Cardiac fibroblast (primary cell): ENCODE measurements at regions not wholly inside any gene's neighbourhood (a gene's known extent, or its start where the extent isn't known, plus 50 kb on each side); places are given as distances from the start of the nearest gene placed in this dataset.

Experiments used
- DNase-seq, 2 donors: peaks; one replicate each; pipeline versions ENCODE4 v3.0.0 to v3.0.0-alpha.2; 2010; ENCODE audit warnings: low read depth in 2 of 2
- H3K4me3 ChIP-seq, 2 donors: replicated peaks in 1 of 2; 1 replicate in 1 of 2; 2 replicates in 1 of 2; pipeline ENCODE4 v1.5.1; 2011; ENCODE audit warnings: low read depth in 2 of 2, low read length in 2 of 2, mild to moderate bottlenecking in 2 of 2, moderate library complexity in 1 of 2
- TF ChIP-seq, protein P1 (sequence below): IDR thresholded peaks from one replicate; pipeline ENCODE4 v1.5.1; 2011; ENCODE audit warnings: low read depth, mild to moderate bottlenecking, low read length, inconsistent platforms

DNA sequence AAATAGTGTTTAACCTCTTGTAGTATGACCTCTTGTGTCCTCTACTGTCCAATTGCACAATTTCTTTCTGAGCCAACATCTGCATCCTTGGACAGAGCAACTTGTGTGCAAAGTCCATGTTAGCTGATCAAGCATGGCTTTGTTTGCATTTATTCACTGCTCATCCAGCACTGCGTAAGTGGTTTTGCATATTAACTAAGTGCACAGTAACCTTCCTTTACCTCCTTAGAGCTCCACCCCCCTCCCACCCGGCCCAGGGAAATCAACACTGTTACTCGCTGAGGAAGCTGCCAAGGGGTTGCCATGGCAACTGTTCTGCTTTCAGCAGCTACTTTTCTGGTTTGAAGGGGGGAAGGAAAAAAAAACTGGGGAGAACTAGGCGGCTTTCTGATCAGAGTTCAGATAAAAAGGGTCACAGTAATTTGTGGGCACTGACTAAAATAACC lies 153.5 kb upstream of the KLF12 start:
- TF ChIP-seq, protein P1, sequence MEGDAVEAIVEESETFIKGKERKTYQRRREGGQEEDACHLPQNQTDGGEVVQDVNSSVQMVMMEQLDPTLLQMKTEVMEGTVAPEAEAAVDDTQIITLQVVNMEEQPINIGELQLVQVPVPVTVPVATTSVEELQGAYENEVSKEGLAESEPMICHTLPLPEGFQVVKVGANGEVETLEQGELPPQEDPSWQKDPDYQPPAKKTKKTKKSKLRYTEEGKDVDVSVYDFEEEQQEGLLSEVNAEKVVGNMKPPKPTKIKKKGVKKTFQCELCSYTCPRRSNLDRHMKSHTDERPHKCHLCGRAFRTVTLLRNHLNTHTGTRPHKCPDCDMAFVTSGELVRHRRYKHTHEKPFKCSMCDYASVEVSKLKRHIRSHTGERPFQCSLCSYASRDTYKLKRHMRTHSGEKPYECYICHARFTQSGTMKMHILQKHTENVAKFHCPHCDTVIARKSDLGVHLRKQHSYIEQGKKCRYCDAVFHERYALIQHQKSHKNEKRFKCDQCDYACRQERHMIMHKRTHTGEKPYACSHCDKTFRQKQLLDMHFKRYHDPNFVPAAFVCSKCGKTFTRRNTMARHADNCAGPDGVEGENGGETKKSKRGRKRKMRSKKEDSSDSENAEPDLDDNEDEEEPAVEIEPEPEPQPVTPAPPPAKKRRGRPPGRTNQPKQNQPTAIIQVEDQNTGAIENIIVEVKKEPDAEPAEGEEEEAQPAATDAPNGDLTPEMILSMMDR, result no peak
- no peak overlapping the region for H3K4me3 ChIP-seq
- DNase-seq, result peak; percentile 61 to 78

DNA sequence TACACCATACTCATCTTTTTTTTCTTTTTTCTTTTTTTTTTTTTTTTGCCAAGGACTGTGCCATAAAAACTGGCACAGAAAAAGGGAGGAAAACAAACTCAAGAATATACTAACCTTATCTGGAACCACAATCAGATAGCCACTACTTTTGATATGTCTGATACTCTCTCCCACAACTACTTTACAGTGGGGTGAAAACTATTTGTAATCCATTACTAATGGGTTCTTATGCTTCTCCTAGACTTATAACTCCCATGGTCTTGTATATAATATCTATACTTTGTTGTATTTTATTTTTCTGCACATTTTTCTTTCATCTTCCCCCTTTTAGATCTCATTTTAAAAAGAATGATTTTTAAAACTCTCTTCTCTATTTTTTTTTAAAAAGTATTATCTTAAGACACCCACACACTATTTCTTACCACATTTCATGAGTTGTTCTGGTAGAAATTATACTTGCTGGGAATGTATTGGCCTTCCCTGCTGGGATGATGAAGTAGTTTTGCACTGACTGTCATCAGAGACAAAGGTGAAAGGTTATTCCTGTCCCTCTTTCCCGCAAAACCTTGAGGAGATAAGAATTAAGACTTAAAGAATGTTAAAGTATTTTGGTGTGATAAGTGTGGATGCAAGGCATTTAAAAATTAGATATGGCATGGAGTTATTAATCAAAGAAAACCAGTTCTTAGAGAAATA lies 146.7 kb upstream of the KLF12 start:
- peak in 1 of 2 donors; percentile 23 for DNase-seq
- H3K4me3 ChIP-seq, result no peak overlapping the region
- TF ChIP-seq, protein P1, result no peak

DNA sequence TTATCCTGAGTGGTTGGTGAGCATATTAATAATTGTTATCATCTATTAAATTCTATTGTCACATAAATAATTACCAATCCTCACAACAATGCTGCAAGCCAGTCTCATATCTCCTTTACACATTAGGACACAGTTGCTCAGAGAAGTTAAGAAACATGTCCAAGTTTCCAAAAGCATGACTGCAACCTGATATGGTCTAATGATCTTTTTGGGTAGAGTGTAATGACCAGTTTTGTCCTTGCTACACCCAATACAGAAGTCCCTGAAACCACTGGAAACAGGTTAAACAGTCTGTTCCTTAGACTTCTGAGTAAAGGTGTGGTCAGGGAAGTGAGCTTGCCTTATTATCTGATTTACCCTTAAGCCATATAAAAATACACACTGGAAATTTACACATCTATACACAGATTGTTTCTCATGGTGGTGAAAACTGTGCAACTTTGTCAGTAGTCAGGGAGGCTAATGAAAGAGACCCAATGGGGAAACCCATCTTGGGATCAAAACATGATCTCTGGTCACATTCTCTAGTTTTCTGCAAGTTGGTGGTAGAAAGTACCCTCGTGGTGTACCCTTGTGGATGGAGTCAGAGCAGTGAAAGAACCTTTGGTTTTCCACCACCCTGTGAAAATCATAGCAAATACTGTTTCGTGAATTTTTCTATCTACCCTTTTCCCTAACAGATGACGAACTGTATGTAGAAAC lies 146.0 kb upstream of the KLF12 start:
- no peak overlapping the region for H3K4me3 ChIP-seq
- TF ChIP-seq, protein P1, result no peak
- DNase-seq, result no peak

DNA sequence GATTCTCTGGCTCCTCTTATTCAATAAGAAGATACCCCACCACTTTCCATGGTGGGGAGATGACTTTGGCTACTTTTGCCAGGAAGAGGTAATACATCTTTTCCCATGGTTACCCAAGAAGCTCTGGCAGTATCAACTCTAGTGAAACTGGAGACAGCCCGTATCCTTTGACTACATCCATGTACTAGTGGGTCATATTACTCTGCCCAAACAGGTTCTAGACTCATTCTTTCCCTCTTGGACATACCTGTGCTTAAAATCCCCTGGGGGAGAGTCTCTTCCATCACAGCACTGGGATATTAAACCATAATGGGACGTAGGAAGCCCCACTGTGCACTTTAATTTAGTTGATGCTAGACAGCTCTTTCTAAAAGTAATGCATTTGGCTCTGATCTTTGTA lies 144.7 kb upstream of the KLF12 start:
- DNase-seq, result no peak
- no peak overlapping the region for H3K4me3 ChIP-seq
- TF ChIP-seq, protein P1, result no peak

DNA sequence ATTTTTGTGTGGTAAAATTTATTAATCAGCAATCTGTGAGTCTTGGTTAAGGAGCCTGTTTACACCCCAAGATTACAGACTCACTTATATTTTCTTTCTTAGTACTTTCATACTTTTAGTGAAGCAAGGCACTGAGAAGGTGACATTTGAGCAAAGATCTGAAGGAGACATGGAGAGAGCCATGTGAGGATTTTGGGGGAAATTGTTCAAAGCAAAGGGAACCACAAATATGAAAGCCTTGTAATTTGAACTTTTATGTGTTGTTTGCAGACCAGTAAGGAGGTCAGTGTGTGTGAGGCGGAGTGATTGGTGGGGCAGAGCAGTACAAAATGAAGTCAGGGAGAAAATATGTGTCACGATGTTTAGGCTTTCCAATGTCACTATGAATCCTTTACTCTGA lies 140.7 kb upstream of the KLF12 start:
- TF ChIP-seq, protein P1, result no peak
- no peak for DNase-seq
- H3K4me3 ChIP-seq, result no peak overlapping the region

DNA sequence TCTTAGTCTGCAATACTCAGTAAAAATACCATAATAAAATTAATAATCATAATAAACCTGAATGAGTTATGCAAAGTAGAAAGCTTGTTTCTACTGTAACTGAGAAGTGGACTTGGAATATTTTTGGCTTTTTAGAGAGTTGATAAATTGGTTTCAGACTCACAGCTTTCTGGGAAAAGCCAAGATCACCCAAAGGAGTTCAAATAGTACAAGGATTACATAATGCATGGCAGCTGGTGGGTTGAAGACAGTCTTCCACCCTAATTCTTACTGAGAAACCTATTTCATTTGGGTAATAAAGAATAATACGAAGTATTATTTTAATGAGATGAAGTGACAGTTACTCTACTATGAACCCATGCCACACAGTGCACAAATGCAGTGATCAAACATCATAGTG lies 139.4 kb upstream of the KLF12 start:
- H3K4me3 ChIP-seq, result no peak overlapping the region
- DNase-seq, result no peak
- TF ChIP-seq, protein P1, result no peak

DNA sequence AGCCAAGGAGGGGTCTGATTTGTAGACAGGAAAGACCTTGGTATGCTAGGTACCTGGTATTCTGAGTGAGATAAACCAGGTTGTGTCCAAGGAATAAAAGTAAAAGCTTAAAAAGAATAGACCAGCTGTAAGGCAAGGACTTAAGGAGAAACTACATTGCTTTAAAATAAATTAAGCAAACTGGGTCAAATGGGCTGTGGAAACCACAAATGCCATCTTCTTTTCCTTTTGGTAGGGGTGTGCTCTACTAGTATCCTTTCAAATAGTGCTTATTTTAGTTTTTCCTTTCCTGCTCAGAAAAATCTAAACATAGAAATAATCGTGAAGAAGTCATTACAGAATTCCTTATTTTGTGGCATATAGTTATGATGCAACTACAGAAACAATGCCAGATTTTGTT lies 138.6 kb upstream of the KLF12 start:
- TF ChIP-seq, protein P1, result no peak

More for the DNA sequence above, 138.6 kb upstream of the KLF12 start:
- H3K4me3 ChIP-seq, result no peak overlapping the region
- no peak for DNase-seq
